ENCODE measurements at regions not wholly inside any gene's neighbourhood (a gene's known extent, or its start where the extent isn't known, plus 50 kb on each side); places are given as distances from the start of the nearest gene placed in this dataset.

GRCh38 chr6:9540126-9540525 lies 874.7 kb downstream of the TFAP2A start:
- DNase-seq (ENCODE audit: low read depth, low spot score) = no peak
- Histone ChIP-seq H3K27ac (ENCODE audit: low read length) (no peak overlapping the region), H3K9me3 (ENCODE audit: control insufficient read depth, insufficient read depth, low read depth, low read length) (no peaks in the 10 kb centered on the region), H3K4me1 (ENCODE audit: control insufficient read depth, insufficient read depth, low read length) (no peaks in the 10 kb centered on the region), H3K36me3 (ENCODE audit: control insufficient read depth, insufficient read depth, low read length) (no peaks in the 10 kb centered on the region), H3K4me3 (ENCODE audit: low read depth in 2 of 2, low read length in 2 of 2) (no peak overlapping the region), H3K27me3 (ENCODE audit: control insufficient read depth, insufficient read depth, low read length) (no peaks in the 10 kb centered on the region)
- TF ChIP-seq POLR2AphosphoS5 (IDR thresholded peaks at IDR 0.05; ENCODE audit: low read depth, low read length) (no peak), REST (IDR thresholded peaks at IDR 0.05; ENCODE audit: insufficient read depth in 1 of 2, low read depth in 2 of 2, low read length in 1 of 2) (no peak), TCF7L2 (IDR thresholded peaks at IDR 0.05; ENCODE audit: low read depth, low read length) (no peak), CTCF (IDR thresholded peaks at IDR 0.05) (no peak), SIN3A (IDR thresholded peaks at IDR 0.05; ENCODE audit: borderline replicate concordance, insufficient read depth, low read depth, low read length) (no peak)
- no TSS peak for BruUV-seq (replicated peaks)
- in situ Hi-C loops (cut with HindIII; ENCODE audit: low pct_unique_long_range_greater_than_20kb, low sequenced_read_pairs) (no loop called here), intact Hi-C loops (cut with micrococcal nuclease; ENCODE audit: unreplicated experiment) (no loop called here)
- CTCF ChIA-PET = no interaction called here
- POLR2A ChIA-PET = no interaction called here
- no peak for ATAC-seq

- TF ChIP-seq CTCF (IDR thresholded peaks at IDR 0.05) (no peak), POLR2AphosphoS5 (IDR thresholded peaks at IDR 0.05; ENCODE audit: low read depth, low read length) (no peak), TCF7L2 (IDR thresholded peaks at IDR 0.05; ENCODE audit: low read depth, low read length) (no peak), REST (IDR thresholded peaks at IDR 0.05; ENCODE audit: insufficient read depth in 1 of 2, low read depth in 2 of 2, low read length in 1 of 2) (no peak), SIN3A (IDR thresholded peaks at IDR 0.05; ENCODE audit: borderline replicate concordance, insufficient read depth, low read depth, low read length) (no peak)
- Histone ChIP-seq H3K4me3 (ENCODE audit: low read depth in 2 of 2, low read length in 2 of 2) (no peak overlapping the region), H3K27me3 (ENCODE audit: control insufficient read depth, insufficient read depth, low read length) (no peaks in the 10 kb centered on the region), H3K36me3 (ENCODE audit: control insufficient read depth, insufficient read depth, low read length) (no peaks in the 10 kb centered on the region), H3K9me3 (ENCODE audit: control insufficient read depth, insufficient read depth, low read depth, low read length) (no peaks in the 10 kb centered on the region), H3K27ac (ENCODE audit: low read length) (peak overlapping the region; percentile 44), H3K4me1 (ENCODE audit: control insufficient read depth, insufficient read depth, low read length) (no peaks in the 10 kb centered on the region)
- DNase-seq (ENCODE audit: low read depth, low spot score) (no peak), ATAC-seq (no peak)
- BruUV-seq (replicated peaks) = no TSS peak
- ChIA-PET POLR2A (no interaction called here), CTCF (no interaction called here)
- intact Hi-C loops (cut with micrococcal nuclease; ENCODE audit: unreplicated experiment) = no loop called here
- in situ Hi-C loops (cut with HindIII; ENCODE audit: low pct_unique_long_range_greater_than_20kb, low sequenced_read_pairs) = no loop called here
These were observed 875.6 kb downstream of the TFAP2A start for GRCh38 chr6:9539231-9539755.

Data from Panc1 (cell line).